ENCODE measurements at regions not wholly inside any gene's neighbourhood (a gene's known extent, or its start where the extent isn't known, plus 50 kb on each side); places are given as distances from the start of the nearest gene placed in this dataset.

- Mint-ChIP-seq H3K27me3 (no peaks in the 10 kb centered on the region), H3K4me1 (ENCODE audit: unreplicated experiment) (no peaks in the 10 kb centered on the region), H3K36me3 (no peaks in the 10 kb centered on the region), H3K9me3 (no peaks in the 10 kb centered on the region), H3K27ac (no peak overlapping the region), H3K4me3 (no peak overlapping the region)
- no peak for DNase-seq (ENCODE audit: extremely low spot score, unreplicated experiment)
- no peak for TF ChIP-seq CTCF (conservative IDR thresholded peaks at IDR 0.05)
Measured at GRCh38 chr17:62905233-62905632, 60.8 kb upstream of the TANC2 start.

GRCh38 chr17:62902531-62903220, 63.4 kb upstream of the TANC2 start:
- TF ChIP-seq CTCF (conservative IDR thresholded peaks at IDR 0.05) = no peak
- no peak overlapping the region for H3K4me3 Mint-ChIP-seq

GRCh38 chr17:62901544-62901943, 64.5 kb upstream of the TANC2 start:
- no peaks in the 10 kb centered on the region for H3K9me3 Mint-ChIP-seq
- no peak for TF ChIP-seq CTCF (conservative IDR thresholded peaks at IDR 0.05)
- H3K27me3 Mint-ChIP-seq = no peaks in the 10 kb centered on the region
- H3K4me3 Mint-ChIP-seq = no peak overlapping the region
- peaks cover 6% of the 10 kb centered on the region for H3K4me1 Mint-ChIP-seq (ENCODE audit: unreplicated experiment)
- no peak overlapping the region for H3K27ac Mint-ChIP-seq
- no peaks in the 10 kb centered on the region for H3K36me3 Mint-ChIP-seq
- DNase-seq (ENCODE audit: extremely low spot score, unreplicated experiment) = no peak

More at GRCh38 chr17:62902531-62903220, 63.4 kb upstream of the TANC2 start:
- Mint-ChIP-seq H3K27ac (no peak overlapping the region), H3K9me3 (no peaks in the 10 kb centered on the region), H3K27me3 (no peaks in the 10 kb centered on the region), H3K4me1 (ENCODE audit: unreplicated experiment) (peaks cover 6% of the 10 kb centered on the region), H3K36me3 (no peaks in the 10 kb centered on the region)
- DNase-seq (ENCODE audit: extremely low spot score, unreplicated experiment) = no peak

GRCh38 chr17:62900096-62900495, 65.9 kb upstream of the TANC2 start:
- no peak overlapping the region for H3K27ac Mint-ChIP-seq
- no peaks in the 10 kb centered on the region for H3K36me3 Mint-ChIP-seq
- no peaks in the 10 kb centered on the region for H3K27me3 Mint-ChIP-seq
- no peak for TF ChIP-seq CTCF (conservative IDR thresholded peaks at IDR 0.05)
- H3K4me1 Mint-ChIP-seq (ENCODE audit: unreplicated experiment) = peaks cover 6% of the 10 kb centered on the region
- H3K9me3 Mint-ChIP-seq = no peaks in the 10 kb centered on the region
- DNase-seq (ENCODE audit: extremely low spot score, unreplicated experiment) = no peak
- H3K4me3 Mint-ChIP-seq = no peak overlapping the region

- Mint-ChIP-seq H3K27me3 (no peaks in the 10 kb centered on the region), H3K4me1 (ENCODE audit: unreplicated experiment) (peaks cover 6% of the 10 kb centered on the region), H3K27ac (no peak overlapping the region), H3K9me3 (no peaks in the 10 kb centered on the region), H3K36me3 (no peaks in the 10 kb centered on the region), H3K4me3 (no peak overlapping the region)
- no peak for TF ChIP-seq CTCF (conservative IDR thresholded peaks at IDR 0.05)
- DNase-seq (ENCODE audit: extremely low spot score, unreplicated experiment) = no peak
Measured at GRCh38 chr17:62899361-62899760, 66.7 kb upstream of the TANC2 start.

Measured in type B pancreatic cell (in vitro differentiated cells).